IPS DF 6.9 (cell line): ENCODE measurements at regions not wholly inside any gene's neighbourhood (a gene's known extent, or its start where the extent isn't known, plus 50 kb on each side); places are given as distances from the start of the nearest gene placed in this dataset.
A peak's percentile ranks its signal among the peaks of the same experiment; 100 is the strongest.

Experiments
- DNase-seq: peaks from one replicate; pipeline ENCODE4 v3.0.0-alpha.2; 2013; ENCODE audit warnings: low read depth, low spot score
- H3K27ac ChIP-seq: one replicate; pipeline ENCODE4 v1.5.1; 2013; ENCODE audit warnings: low read length, control low read depth
- H3K27me3 ChIP-seq: 2 replicates; pipeline ENCODE4 v1.6.1; 2013; ENCODE audit warnings: mild to moderate bottlenecking, low read length; ENCODE audit not compliant: control insufficient read depth, insufficient read depth
- H3K36me3 ChIP-seq: 2 replicates; pipeline ENCODE4 v1.6.1; 2013; ENCODE audit warnings: low read length; ENCODE audit not compliant: control insufficient read depth, insufficient read depth
- H3K4me1 ChIP-seq: 2 replicates; pipeline ENCODE4 v1.6.1; 2013; ENCODE audit warnings: low read length; ENCODE audit not compliant: control insufficient read depth, insufficient read depth
- H3K4me3 ChIP-seq: 2 replicates; pipeline ENCODE4 v1.5.1; 2013; ENCODE audit warnings: mild to moderate bottlenecking, low read length
- H3K9me3 ChIP-seq: 2 replicates; pipeline ENCODE4 v1.6.1; 2013; ENCODE audit warnings: low read length, inconsistent platforms; ENCODE audit not compliant: control insufficient read depth, insufficient read depth
- WGBS: extraction: QIAGEN DNeasy Blood & Tissue Kit; methylation state at CpG from one replicate; pipeline ENCODE4 v1.1.7; 2013; ENCODE audit warnings: mixed read lengths, missing lambda C conversion rate; ENCODE audit not compliant: insufficient read length, insufficient coverage; 5-methylcytosine and 5-hydroxymethylcytosine counted together

- Histone ChIP-seq H3K9me3 (no peaks in the 10 kb centered on the region), H3K36me3 (no peaks in the 10 kb centered on the region), H3K27me3 (no peaks in the 10 kb centered on the region), H3K27ac (no peak overlapping the region), H3K4me3 (no peak overlapping the region), H3K4me1 (peaks cover 1% of the 10 kb centered on the region; the same call in 1 of the 2 replicates)
- WGBS = no CpG with 5 or more reads among the region's 4 CpGs
- DNase-seq = no peak
Measured at GRCh38 chr4:82223715-82224114, 150.1 kb downstream of the HNRNPD start.

- Histone ChIP-seq H3K27me3 (no peaks in the 10 kb centered on the region), H3K4me3 (no peak overlapping the region), H3K4me1 (peaks cover 1% of the 10 kb centered on the region; the same call in 1 of the 2 replicates), H3K27ac (no peak overlapping the region), H3K9me3 (no peaks in the 10 kb centered on the region), H3K36me3 (no peaks in the 10 kb centered on the region)
- no peak for DNase-seq
- WGBS = no CpG with 5 or more reads among the region's 6 CpGs
Measured at GRCh38 chr4:82219346-82219745, 154.4 kb downstream of the HNRNPD start.

- no peak overlapping the region for H3K27ac ChIP-seq
- H3K36me3 ChIP-seq = no peaks in the 10 kb centered on the region
- WGBS = no CpG with 5 or more reads among the region's 3 CpGs
- H3K4me3 ChIP-seq = no peak overlapping the region
- no peaks in the 10 kb centered on the region for H3K4me1 ChIP-seq
- H3K9me3 ChIP-seq = no peaks in the 10 kb centered on the region
- DNase-seq = no peak
- no peaks in the 10 kb centered on the region for H3K27me3 ChIP-seq
Measured at GRCh38 chr4:82217986-82218715, 155.6 kb downstream of the HNRNPD start.

GRCh38 chr4:82216219-82216618 is 157.6 kb downstream of the HNRNPD start:
- no peak overlapping the region for H3K4me3 ChIP-seq
- no CpG with 5 or more reads among the region's 2 CpGs for WGBS
- H3K27me3 ChIP-seq = no peaks in the 10 kb centered on the region
- no peak overlapping the region for H3K27ac ChIP-seq
- H3K4me1 ChIP-seq = no peaks in the 10 kb centered on the region
- H3K9me3 ChIP-seq = no peaks in the 10 kb centered on the region
- no peak for DNase-seq
- no peaks in the 10 kb centered on the region for H3K36me3 ChIP-seq

- Histone ChIP-seq H3K9me3 (no peaks in the 10 kb centered on the region), H3K27ac (no peak overlapping the region), H3K27me3 (no peaks in the 10 kb centered on the region), H3K4me1 (no peaks in the 10 kb centered on the region), H3K36me3 (no peaks in the 10 kb centered on the region), H3K4me3 (no peak overlapping the region)
- DNase-seq = no peak
Measured at GRCh38 chr4:82215800-82216199, 158.0 kb downstream of the HNRNPD start.

GRCh38 chr4:82215039-82215438 is 158.8 kb downstream of the HNRNPD start:
- no peak overlapping the region for H3K4me3 ChIP-seq
- H3K36me3 ChIP-seq = no peaks in the 10 kb centered on the region
- no peaks in the 10 kb centered on the region for H3K4me1 ChIP-seq
- H3K9me3 ChIP-seq = no peaks in the 10 kb centered on the region
- H3K27ac ChIP-seq = no peak overlapping the region
- no peaks in the 10 kb centered on the region for H3K27me3 ChIP-seq
- DNase-seq = no peak
- whole genome bisulfite sequencing = no CpG with 5 or more reads among the region's 1 CpG

GRCh38 chr4:82213485-82214417 is 160.0 kb downstream of the HNRNPD start:
- WGBS = no CpG with 5 or more reads among the region's 5 CpGs
- H3K27me3 ChIP-seq = no peaks in the 10 kb centered on the region

GRCh38 chr4:82201805-82202641 is 171.8 kb downstream of the HNRNPD start:
- no CpG with 5 or more reads among the region's 3 CpGs for WGBS
- Histone ChIP-seq H3K9me3 (no peaks in the 10 kb centered on the region), H3K27ac (no peak overlapping the region), H3K27me3 (no peaks in the 10 kb centered on the region), H3K4me1 (no peaks in the 10 kb centered on the region), H3K36me3 (no peaks in the 10 kb centered on the region), H3K4me3 (no peak overlapping the region)
- peak; percentile 52 for DNase-seq

More at GRCh38 chr4:82213485-82214417, 160.0 kb downstream of the HNRNPD start:
- DNase-seq = no peak
- Histone ChIP-seq H3K4me1 (no peaks in the 10 kb centered on the region), H3K36me3 (no peaks in the 10 kb centered on the region), H3K9me3 (no peaks in the 10 kb centered on the region), H3K4me3 (no peak overlapping the region), H3K27ac (no peak overlapping the region)

- Histone ChIP-seq H3K27me3 (no peaks in the 10 kb centered on the region), H3K36me3 (no peaks in the 10 kb centered on the region), H3K4me3 (no peak overlapping the region), H3K4me1 (no peaks in the 10 kb centered on the region), H3K27ac (no peak overlapping the region), H3K9me3 (no peaks in the 10 kb centered on the region)
- no CpG with 5 or more reads among the region's 1 CpG for WGBS
- no peak for DNase-seq
Measured at GRCh38 chr4:82201303-82201702, 172.5 kb downstream of the HNRNPD start.

- Histone ChIP-seq H3K4me1 (no peaks in the 10 kb centered on the region), H3K9me3 (no peaks in the 10 kb centered on the region), H3K27ac (no peak overlapping the region), H3K4me3 (no peak overlapping the region), H3K36me3 (no peaks in the 10 kb centered on the region), H3K27me3 (no peaks in the 10 kb centered on the region)
- no CpG with 5 or more reads among the region's 1 CpG for WGBS
- no peak for DNase-seq
Measured at GRCh38 chr4:82200046-82200445, 173.7 kb downstream of the HNRNPD start.
